Aorta (tissue), 5 donors: ENCODE measurements at regions not wholly inside any gene's neighbourhood (a gene's known extent, or its start where the extent isn't known, plus 50 kb on each side); places are given as distances from the start of the nearest gene placed in this dataset.
"Not testable (repeated sequence)": the region's sequence is repeated elsewhere in the genome, so short reads cannot be mapped to it uniquely, and the experiment has no call there.

ENCODE experiments used
- ATAC-seq: fragments of 200-7000 bp; cut with Tn5 transposase; one replicate; pipeline ENCODE4 v1.9.1; 2022; ENCODE audit warnings: moderate library complexity; ENCODE audit not compliant: low FRiP score
- DNase-seq, 2 donors: peaks; one replicate each; pipeline ENCODE4 v3.0.0-alpha.2; 2020
- H3K27ac ChIP-seq, 2 donors: one replicate each; pipeline ENCODE4 v1.5.1; 2013; ENCODE audit warnings: low read length in 2 of 2, mild to moderate bottlenecking in 2 of 2, moderate library complexity in 2 of 2, control low read depth in 1 of 2, inconsistent platforms in 1 of 2, low read depth in 1 of 2
- H3K27me3 ChIP-seq, 2 donors: one replicate each; pipeline ENCODE4 v1.6.1; 2013; ENCODE audit warnings: control low read depth in 1 of 2, low read length in 1 of 2, mild to moderate bottlenecking in 1 of 2, moderate library complexity in 1 of 2; ENCODE audit not compliant: insufficient read depth in 2 of 2, control insufficient read depth in 1 of 2
- H3K36me3 ChIP-seq, 2 donors: one replicate each; pipeline ENCODE4 v1.6.1; 2013; ENCODE audit warnings: control low read depth in 1 of 2, low read length in 1 of 2, mild to moderate bottlenecking in 1 of 2; ENCODE audit not compliant: insufficient read depth in 2 of 2, control insufficient read depth in 1 of 2
- H3K4me1 ChIP-seq, 2 donors: one replicate each; pipeline ENCODE4 v1.6.1; 2013; ENCODE audit warnings: low read length in 2 of 2, control low read depth in 1 of 2, mild to moderate bottlenecking in 1 of 2, moderate library complexity in 1 of 2; ENCODE audit not compliant: insufficient read depth in 2 of 2, control insufficient read depth in 1 of 2
- H3K4me3 ChIP-seq, 2 donors: one replicate each; pipeline ENCODE4 v1.5.1; 2013; ENCODE audit warnings: low read length in 2 of 2, control low read depth in 1 of 2, mild to moderate bottlenecking in 1 of 2
- H3K9me3 ChIP-seq: one replicate; pipeline ENCODE4 v1.6.1; 2013; ENCODE audit warnings: mild to moderate bottlenecking, low read length; ENCODE audit not compliant: control insufficient read depth
- WGBS, 2 donors: extraction: QIAGEN DNeasy Blood & Tissue Kit; methylation state at CpG; one replicate each; pipeline ENCODE4 v1.1.7; 2013; 5-methylcytosine and 5-hydroxymethylcytosine counted together
- intact Hi-C, 2 donors: fragments of 100-400 bp; cut with DNase I; formaldehyde crosslinking; loops; one replicate each; pipeline versions ENCODE4 v1.14.2 to v1.15.0; 2022
- donor health status: healthy with polysubstance abuse.
- donor health status: Bipolar disorder and iron deficiency.
- donor health status: DM: no; HTN: no; CAD: no.
- donor health status: DM: no; HTN: no; CAD: no.
- donor health status: DM: yes; HTN: yes; CAD: no.

DNA sequence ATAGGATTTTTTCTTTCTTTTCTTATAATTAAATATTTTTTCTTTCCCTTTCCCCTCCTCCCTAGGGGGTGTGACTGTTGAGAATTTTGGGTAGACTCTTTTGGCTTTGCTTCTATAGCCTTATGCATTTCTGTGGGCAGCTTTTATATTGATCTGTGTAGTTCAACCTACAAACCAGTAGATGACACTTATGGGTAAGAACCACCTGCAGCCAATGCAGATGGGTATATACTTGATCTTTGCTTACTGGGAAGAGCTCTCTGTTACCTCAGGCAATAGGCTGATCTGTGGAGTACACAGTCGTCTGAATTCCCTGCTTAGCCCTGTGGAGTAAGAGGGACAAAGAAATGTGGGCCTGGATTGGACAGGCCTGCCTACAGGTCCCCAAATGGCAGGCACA is 102.7 kb upstream of the STARD4 start:
- DNase-seq (no peak), ATAC-seq (no peak)
- Histone ChIP-seq H3K27ac (no peak overlapping the region), H3K27me3 (no peaks in the 10 kb centered on the region), H3K9me3 (no peaks in the 10 kb centered on the region), H3K36me3 (no peaks in the 10 kb centered on the region), H3K4me1 (no peaks in the 10 kb centered on the region), H3K4me3 (no peak overlapping the region)
- intact Hi-C loops: no loop called here
- 81 to 96% methylated on average over 1 of the region's 1 CpG for WGBS, 2 donors

DNA sequence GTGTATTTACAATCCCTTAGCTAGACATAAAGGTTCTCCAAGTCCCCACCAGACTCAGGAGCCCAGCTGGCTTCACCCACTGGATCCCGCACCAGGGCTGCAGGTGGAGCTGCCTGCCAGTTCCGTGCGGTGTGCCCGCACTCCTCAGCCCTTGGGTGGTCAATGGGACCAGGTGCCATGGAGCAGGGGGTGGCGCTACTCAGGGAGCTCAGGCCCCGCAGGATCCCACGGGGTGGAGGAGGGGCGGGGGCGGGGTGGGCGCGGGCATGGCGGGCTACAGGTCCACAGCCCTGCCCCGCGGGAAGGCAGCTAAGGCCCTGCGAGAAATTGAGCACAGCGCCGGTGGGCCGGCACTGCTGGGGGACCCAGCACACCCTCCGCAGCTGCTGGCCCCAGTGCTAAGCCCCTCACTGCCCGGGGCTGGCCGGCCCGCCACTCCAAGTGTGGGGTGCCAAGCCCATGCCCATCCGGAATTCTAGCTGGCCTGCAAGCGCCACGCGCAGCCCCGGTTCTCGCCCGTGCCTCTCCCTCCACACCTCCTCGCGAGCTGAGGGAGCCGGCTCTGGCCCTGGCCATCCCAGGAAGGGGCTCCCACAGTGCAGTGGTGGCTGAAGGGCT is 99.8 kb upstream of the STARD4 start:
- WGBS, 2 donors: 91 to 95% methylated on average over 28 to 32 of the region's 32 CpGs
- DNase-seq, H3K27ac ChIP-seq, H3K27me3 ChIP-seq, H3K36me3 ChIP-seq, ATAC-seq, H3K4me1 ChIP-seq, H3K4me3 ChIP-seq, intact Hi-C loops, H3K9me3 ChIP-seq: not testable (repeated sequence)

DNA sequence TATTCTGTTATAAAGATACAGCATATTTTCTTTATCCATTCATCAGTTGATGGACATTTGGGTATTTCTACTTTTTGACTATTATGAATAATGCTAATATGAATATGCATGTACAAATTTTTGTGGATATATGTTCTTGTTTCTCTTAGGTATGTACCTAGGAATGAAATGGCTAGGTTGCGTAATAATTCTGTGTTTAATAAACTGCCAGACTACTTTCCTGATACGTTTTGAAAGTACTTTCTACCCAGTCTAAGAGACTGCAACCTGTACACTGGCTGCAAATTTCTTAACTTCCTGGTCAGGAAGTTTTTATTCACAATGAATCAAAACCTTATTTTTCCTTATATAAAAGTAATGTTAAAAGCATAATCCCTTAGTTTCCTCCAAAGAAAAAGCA is 93.9 kb upstream of the STARD4 start:
- intact Hi-C loops: no loop called here

DNA sequence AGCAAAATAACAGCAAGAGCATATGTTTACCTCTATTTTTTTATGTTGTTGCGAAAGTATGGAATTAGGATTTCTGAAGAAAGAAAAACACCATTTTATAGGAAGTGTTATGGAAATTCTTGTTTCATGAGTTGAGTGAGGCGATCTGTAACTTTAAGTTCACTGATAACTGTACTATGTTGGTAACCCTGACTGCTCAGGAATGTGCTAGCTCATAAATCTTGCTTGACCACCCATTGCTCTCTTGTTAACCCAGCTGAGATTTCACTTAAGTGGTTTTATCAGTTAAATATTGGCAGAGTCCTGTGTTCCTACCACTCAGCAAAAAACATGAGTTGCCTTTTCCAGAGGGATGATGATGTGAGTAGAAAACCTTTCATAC is 91.1 kb upstream of the STARD4 start:
- no peaks in the 10 kb centered on the region for H3K27me3 ChIP-seq
- H3K4me3 ChIP-seq: no peak overlapping the region
- ATAC-seq: no peak
- no peaks in the 10 kb centered on the region for H3K4me1 ChIP-seq
- no peak for DNase-seq
- intact Hi-C loops: no loop called here
- WGBS, 2 donors: 82 to 87% methylated on average over 2 of the region's 2 CpGs
- no peaks in the 10 kb centered on the region for H3K36me3 ChIP-seq
- no peak overlapping the region for H3K27ac ChIP-seq
- no peaks in the 10 kb centered on the region for H3K9me3 ChIP-seq

More for the DNA sequence above, 93.9 kb upstream of the STARD4 start:
- no peaks in the 10 kb centered on the region for H3K4me1 ChIP-seq
- DNase-seq (no peak), ATAC-seq (no peak)
- H3K36me3 ChIP-seq: no peaks in the 10 kb centered on the region
- H3K27ac ChIP-seq: no peak overlapping the region
- no peaks in the 10 kb centered on the region for H3K27me3 ChIP-seq
- WGBS, 2 donors: 80 to 86% methylated on average over 2 of the region's 2 CpGs
- no peaks in the 10 kb centered on the region for H3K9me3 ChIP-seq
- no peak overlapping the region for H3K4me3 ChIP-seq

DNA sequence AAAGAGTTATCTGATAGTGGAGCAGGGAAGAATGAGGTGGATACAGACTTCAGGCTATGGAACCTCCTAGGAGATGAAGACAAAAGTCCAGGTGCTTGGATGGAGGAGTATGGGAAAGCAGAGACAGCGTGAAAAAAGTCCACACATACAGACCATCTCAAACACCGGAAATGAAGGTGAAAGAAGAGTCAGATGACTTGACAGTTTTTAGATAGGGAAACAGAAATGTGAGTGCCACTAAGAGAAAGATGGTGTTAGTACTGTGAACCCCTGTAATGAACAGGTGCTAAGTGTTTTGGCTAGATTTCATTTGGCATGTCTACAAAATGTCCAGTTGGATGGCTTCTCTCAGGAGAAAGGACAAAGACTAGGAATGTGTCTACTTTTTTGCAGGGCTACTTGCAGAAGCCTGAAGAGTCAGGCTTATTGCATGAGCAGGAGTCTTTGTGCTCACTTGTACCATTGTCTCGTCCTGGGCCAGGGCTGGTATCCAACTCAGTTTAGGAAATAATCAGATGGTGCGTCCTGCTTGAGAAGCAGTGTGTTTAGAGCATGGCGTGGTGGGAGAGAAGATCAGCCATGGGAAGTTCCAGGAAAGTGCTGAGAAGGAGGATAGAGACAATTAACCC is 90.6 kb upstream of the STARD4 start:
- Histone ChIP-seq H3K27ac (no peak overlapping the region), H3K27me3 (no peaks in the 10 kb centered on the region), H3K4me3 (no peak overlapping the region), H3K9me3 (no peaks in the 10 kb centered on the region), H3K4me1 (no peaks in the 10 kb centered on the region), H3K36me3 (no peaks in the 10 kb centered on the region)
- DNase-seq: no peak
- 84 to 89% methylated on average over 5 of the region's 5 CpGs for WGBS, 2 donors
- no peak for ATAC-seq
- intact Hi-C loops: no loop called here

DNA sequence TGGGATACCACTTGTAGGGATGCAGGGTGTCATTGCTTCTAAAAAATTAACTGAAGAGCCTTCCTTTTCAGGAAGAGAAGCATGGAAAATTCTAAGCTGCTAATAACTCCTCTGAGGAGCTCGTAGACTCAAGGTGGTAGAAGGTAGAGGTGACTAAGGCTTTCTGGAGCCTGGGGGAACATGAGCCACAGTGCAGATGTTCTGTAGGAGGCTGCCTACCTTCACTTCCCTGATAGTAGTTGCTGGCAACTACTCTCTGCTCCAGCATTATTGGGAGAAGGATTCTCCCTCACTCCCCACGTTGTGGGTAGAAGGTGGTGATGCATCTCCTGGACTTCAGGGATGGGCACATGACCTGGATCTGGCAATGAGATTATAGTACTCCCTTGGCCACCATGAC is 86.7 kb upstream of the STARD4 start:
- no peak for ATAC-seq
- DNase-seq: no peak
- Histone ChIP-seq H3K36me3 (no peaks in the 10 kb centered on the region), H3K4me3 (no peak overlapping the region), H3K9me3 (no peaks in the 10 kb centered on the region), H3K27ac (no peak overlapping the region), H3K27me3 (no peaks in the 10 kb centered on the region), H3K4me1 (no peaks in the 10 kb centered on the region)
- 82 to 88% methylated on average over 2 of the region's 2 CpGs for WGBS, 2 donors
- intact Hi-C loops: no loop called here

DNA sequence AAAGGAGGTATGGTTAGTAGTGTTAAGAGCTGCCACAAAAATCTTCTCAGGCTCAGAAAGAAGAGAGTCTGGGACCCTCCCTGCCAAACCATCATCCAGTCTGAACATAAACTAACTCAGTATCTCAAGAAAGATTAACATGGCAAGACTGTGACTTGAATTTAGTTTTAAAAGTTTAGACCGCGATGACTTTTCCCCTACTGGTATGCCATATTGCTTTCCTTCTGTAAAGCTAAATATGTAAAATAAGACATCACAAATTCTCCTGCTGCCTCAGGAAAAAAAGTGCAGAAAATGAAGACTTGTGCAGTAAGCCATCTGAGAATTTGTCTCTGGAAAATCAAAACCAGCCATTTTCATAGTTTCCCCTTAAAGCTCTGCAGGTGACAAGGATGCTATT is 85.2 kb upstream of the STARD4 start:
- Histone ChIP-seq H3K4me1 (no peaks in the 10 kb centered on the region), H3K27me3 (no peaks in the 10 kb centered on the region), H3K27ac (no peak overlapping the region), H3K9me3 (no peaks in the 10 kb centered on the region), H3K36me3 (no peaks in the 10 kb centered on the region), H3K4me3 (no peak overlapping the region)
- 89 to 91% methylated on average over 2 of the region's 2 CpGs for WGBS, 2 donors
- ATAC-seq: no peak
- no peak for DNase-seq
- intact Hi-C loops: no loop called here

DNA sequence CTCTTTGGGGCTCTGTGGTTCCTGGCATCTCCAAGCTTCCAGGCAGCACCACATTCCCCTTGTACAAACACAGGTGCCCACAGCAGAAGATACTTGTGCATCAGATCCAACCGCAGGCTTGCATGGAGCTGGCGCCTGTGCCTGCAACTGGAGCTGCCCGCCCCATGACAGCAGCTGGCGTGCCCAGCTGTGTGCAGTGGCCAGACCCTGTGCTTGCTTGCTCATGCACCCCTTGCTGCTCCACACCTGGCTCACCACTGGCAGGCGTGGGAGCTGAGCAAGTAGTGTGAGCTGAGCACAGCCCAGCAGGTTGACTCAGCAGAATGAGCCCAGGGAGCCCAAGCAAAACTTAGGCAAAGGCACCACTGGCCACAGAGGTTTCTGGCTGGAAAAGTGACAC is 84.4 kb upstream of the STARD4 start:
- DNase-seq: no peak
- intact Hi-C loops: no loop called here
- Histone ChIP-seq H3K36me3 (no peaks in the 10 kb centered on the region), H3K4me3 (no peak overlapping the region), H3K27ac (no peak overlapping the region), H3K27me3 (no peaks in the 10 kb centered on the region), H3K9me3 (no peaks in the 10 kb centered on the region), H3K4me1 (no peaks in the 10 kb centered on the region)
- WGBS, 2 donors: 93 to 97% methylated on average over 5 of the region's 5 CpGs
- ATAC-seq: no peak

DNA sequence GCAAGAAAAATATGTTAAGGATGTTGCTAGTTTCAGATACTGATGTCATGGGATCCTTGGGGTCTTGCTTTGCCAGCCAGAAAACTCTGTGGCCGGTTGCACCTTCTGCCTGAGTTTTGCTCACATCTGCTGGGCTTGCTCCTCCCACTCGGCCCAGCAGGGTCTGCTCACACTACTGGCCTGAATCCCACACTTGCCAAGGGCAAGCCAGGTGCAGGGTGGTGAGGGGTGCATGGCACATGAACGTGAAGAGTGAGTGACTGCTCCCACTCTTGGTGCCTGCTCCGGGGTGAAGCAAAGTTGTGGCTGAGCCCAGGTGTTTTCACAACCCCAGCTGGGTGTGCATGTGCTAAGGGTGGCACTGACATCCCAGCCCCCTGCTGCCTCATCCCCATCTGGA is 83.1 kb upstream of the STARD4 start:
- Histone ChIP-seq H3K27me3 (no peaks in the 10 kb centered on the region), H3K4me3 (no peak overlapping the region), H3K9me3 (no peaks in the 10 kb centered on the region), H3K36me3 (no peaks in the 10 kb centered on the region), H3K27ac (no peak overlapping the region), H3K4me1 (no peaks in the 10 kb centered on the region)
- DNase-seq (no peak), ATAC-seq (peak; percentile 54)
- intact Hi-C loops: no loop called here
- WGBS, 2 donors: 70 to 71% methylated on average over 4 of the region's 4 CpGs
